HG03558 (cell line): ENCODE measurements at regions not wholly inside any gene's neighbourhood (a gene's known extent, or its start where the extent isn't known, plus 50 kb on each side); places are given as distances from the start of the nearest gene placed in this dataset.

Experiments
- ATAC-seq: cut with Tn5 transposase; IDR thresholded peaks from one replicate; pipeline ENCODE4 v1.9.1; 2021; ENCODE audit warnings: moderate number of reproducible peaks; ENCODE audit not compliant: unreplicated experiment; ENCODE audit errors: extremely low read depth

- no peak for ATAC-seq
Observed at GRCh38 chr12:78746001-78746400, 118.6 kb upstream of the SYT1 start.

DNA sequence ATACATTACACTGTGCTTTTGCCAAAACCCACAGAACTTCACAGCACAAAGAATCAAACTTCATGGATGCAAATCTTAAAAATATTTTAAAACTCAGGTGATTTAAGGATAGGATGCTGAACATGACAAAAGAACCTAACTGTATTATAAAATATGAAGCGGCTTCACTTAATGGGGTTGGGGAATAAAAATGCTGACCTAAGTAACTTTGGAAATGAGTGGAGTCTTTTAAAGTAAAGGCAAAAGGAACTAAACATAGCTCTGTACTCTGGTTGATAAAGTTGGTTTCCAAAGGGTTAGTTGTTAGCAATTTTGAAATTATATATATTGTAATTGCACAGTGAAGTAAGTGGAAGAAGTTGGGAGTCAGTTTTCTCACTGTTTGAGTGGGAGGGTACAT lies 111.5 kb upstream of the SYT1 start:
- no peak for ATAC-seq

DNA sequence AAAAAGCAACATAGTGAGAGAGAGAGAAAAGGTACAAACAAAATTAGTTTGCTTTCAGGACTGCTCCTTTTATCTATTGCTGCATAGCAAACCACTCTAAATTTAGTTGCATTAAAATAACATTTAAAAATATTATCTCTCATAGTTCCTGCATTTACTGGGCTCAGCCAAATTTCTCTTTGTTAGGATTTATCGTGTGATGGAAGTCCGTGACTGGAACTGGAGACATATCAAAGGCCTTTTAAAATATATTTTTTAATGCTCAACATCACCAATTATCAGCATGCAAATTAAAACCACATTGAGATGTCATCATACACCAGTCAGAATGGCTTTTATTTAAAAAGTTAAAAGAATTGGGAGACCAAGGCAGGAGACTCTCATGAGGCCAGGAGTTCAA lies 107.6 kb upstream of the SYT1 start:
- ATAC-seq, result no peak

DNA sequence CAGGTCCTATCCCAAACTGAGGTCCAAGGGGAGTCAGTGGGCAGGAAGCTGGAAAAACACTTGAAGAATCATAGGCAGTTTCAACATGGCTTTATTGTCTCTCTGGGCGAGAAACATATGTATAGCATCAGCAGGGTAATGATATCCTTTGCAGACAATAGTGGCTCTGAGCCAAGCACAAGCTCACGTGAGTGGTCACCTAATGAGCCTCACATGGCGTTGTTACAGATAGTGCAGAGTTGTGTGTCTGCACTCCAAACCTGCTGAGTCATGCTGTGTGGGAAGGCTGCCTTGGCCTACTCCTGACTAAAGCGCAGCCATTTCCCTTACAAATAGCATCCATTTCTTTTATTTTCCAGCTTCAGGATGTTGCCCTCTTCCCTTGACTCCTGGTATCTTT lies 105.2 kb upstream of the SYT1 start:
- ATAC-seq, result no peak

DNA sequence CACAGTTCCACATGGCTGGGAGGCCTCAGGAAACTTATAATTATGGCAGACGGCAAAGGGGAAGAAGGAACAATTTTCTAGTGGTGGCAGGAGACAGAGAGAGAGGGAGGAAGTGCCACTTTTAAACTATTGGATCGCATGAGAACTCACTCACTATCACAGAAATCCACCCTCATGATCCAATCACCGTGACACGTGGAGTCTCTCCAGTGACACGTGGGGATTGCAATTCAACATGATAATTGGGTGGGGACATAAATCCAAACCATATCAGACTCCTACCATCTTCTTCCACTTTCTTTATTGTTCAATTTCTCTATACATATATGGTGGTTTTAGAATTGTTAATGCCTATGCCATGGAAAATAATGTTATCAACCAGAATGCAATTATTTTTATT lies 103.7 kb upstream of the SYT1 start:
- ATAC-seq, result no peak

DNA sequence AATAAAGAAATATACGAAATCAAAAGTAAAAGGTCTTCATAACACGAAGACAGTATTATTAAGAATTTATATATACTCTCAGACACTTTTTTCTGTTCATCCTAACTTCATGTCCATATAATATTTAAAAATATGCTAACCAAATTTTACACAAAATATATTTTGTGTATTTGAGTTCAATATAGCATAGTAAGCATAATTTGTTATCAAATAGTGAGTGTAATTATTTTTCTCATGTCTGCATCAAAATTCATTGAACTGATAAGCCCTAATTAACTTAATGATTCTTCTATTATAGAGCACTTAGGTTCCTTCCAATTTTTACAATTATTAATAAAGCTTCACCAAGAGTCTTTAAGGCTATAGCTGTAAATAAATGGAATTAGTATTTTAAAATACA lies 99.7 kb upstream of the SYT1 start:
- no peak for ATAC-seq

GRCh38 chr12:78767264-78767981 lies 97.2 kb upstream of the SYT1 start:
- ATAC-seq, result no peak

DNA sequence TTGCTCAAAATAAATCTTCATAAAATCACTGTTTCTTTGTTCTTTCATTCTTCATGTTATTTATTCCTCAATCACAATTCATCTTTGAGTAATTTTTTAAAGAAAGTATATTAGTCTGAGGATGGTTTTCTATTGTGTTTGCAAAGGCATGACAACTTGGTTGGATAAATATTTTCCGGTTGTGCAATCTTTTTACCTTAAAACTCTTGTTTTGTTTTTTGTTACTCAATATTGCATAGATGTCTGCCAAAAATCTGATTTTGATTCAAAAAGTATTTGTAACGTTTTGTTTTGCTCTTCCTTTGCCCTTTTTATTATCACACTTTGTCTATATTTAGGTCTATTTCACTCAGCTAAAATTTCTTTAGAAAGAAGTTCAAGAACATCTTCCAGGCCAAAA lies 86.2 kb upstream of the SYT1 start:
- no peak for ATAC-seq

DNA sequence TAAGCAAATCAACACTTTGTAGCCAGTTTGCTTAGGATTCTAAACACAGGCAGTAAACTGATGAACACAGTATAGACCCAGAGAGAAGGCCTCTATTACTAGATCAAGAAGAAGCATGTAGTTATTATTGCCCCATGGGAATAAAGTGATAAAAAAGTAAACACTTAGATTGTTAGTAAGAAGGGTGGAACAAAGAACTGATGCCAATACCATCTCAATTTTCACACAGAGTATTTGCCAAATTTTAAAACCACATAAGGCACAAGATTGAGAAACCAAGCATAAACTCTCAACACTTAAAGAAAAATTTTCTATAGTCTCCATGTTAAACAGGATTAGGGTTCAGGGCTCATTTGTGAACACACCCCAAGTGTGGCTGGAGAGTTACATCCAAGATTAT lies 77.0 kb upstream of the SYT1 start:
- ATAC-seq, result no peak

DNA sequence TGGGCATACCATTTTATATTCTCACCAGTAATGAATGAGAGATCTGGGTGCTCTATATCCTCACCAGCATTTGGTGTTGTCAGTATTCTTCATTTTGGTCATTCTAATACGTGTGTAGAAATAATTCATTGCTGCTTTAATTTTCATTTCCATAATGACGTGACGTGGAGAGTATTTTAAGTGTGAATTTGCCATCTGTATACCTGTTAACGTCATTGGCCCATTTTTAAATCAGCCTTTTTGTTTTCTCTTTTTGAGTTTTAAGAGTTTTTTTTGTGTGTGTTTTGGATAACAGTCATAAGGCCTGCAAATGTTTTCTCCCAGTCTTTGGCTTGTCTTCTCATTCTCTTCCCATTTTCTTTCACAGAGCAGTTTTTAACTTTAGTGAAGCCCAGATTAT lies 74.4 kb upstream of the SYT1 start:
- ATAC-seq, result no peak

GRCh38 chr12:78792052-78792698 lies 72.4 kb upstream of the SYT1 start:
- no peak for ATAC-seq

DNA sequence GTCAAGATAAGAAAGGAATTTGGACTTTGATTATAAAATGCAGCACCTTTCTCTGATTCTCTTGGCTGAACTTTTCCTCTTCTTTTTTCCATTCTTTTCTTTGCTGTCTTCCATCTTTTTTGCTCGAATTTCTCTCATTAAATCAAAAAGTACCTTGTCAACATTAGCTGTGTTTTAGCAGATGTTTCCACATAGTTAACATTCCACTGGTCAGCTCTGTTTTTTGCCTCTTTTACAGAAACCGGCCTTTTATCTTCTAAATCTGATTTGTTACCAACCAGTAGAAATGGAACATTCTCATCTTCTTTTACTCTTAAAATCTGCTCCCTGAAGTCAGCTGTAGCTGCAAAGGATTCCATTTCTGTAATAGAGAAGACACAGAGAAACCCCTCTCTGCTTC lies 71.1 kb upstream of the SYT1 start:
- ATAC-seq, result no peak

DNA sequence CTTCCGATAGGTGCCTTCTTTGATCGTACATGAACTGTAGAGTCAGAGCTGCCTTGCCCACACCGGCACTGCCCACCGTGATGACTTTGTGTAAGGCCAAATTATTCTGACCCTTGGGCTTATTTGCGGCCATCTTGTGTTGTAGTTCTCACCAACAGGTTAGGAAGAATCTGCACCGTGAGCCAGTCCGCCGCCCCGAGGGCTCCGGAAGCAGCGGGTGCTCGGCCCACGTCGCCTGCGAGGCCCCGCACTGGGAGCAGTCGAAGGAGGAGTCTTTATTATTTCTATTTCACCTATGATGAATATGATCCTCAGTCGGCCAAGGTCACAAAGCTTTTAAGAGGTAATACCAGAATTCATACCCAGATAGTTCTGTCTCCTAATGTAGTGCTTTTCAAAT lies 70.6 kb upstream of the SYT1 start:
- no peak for ATAC-seq

DNA sequence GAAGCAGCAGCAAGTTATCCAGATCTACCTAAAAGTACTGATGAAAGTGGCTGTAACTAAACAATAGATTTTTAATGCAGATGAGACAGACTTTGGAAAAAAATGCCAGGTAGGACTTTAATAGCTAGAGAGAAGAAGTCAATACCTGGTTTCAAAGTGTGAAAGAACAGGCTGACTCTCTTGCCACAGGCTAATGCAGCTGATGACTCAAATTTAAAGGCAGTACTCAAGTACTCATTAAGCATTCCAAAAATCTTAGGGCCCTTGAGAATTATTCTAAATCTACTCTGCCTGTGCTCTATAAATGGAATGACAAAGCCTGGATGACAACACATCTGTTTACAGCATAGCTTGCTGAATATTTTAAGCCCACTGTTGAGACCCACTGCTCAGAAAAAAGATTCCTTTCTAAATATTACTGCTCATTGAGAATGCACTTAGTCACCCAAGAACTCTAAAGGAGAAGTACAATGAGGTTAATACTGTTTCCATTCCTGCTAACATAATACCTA lies 68.6 kb upstream of the SYT1 start:
- ATAC-seq, result no peak

DNA sequence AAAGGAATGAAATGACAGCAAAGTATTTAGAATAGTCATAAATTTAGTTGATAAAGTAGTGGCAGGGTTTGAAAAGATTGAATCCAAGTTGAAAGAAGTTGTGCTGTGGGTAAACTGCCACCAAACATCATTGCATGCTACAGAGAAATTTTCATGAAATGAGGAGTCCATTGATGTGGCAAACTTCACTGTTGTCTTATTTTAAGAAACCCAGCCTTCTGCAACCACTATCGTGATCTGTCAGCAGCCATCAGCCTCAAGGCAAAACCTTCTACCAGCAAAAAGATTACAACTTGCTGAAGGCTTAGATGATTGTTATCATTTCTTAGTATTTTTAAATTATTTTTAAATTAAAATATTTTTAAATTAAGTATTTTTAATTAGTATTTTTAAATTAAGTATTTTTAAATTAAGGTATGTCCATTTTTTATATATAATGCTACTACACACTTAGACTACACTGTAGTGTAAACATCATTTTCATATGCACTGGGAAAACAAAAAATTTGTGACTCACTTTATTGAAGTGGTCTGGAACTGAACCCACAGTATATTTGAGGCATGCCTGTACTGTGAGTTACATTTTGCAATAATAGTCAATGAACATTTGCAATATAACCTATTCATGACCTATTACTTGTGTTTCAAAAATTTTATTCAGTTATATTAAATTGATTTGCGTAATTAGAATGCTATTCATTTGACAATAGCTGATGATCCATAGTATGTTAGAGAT lies 67.2 kb upstream of the SYT1 start:
- ATAC-seq, result no peak

GRCh38 chr12:78799649-78800048 lies 64.9 kb upstream of the SYT1 start:
- ATAC-seq, result no peak

GRCh38 chr12:78802593-78802992 lies 62.0 kb upstream of the SYT1 start:
- ATAC-seq, result no peak

DNA sequence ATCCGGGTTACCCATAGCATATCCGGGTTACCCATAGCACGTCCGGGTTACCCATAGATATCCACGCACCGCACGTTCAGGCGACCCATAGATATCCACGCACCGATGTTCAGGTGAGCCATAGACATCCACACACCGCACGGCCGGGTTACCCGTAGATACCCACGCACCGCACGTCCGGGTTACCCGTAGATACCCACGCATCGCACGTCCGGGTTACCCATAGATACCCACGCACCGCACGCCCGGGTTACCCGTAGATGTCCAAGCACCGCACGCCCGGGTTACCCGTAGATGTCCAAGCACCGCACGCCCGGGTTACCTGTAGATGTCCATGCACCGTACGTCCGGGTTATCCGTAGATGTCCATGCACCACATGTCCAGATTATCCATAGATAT lies 60.3 kb upstream of the SYT1 start:
- no peak for ATAC-seq
